ENCODE measurements at regions not wholly inside any gene's neighbourhood (a gene's known extent, or its start where the extent isn't known, plus 50 kb on each side); places are given as distances from the start of the nearest gene placed in this dataset.

GRCh38 chr9:73565833-73566465, 414.3 kb downstream of the ANXA1 start:
- H3K36me3 ChIP-seq (ENCODE audit: insufficient read depth, low read length): no peaks in the 10 kb centered on the region
- no peak overlapping the region for H3K4me2 ChIP-seq (ENCODE audit: low read depth, low read length, poor library complexity, severe bottlenecking)
- no peak overlapping the region for H2AFZ ChIP-seq (ENCODE audit: low read length)

GRCh38 chr9:73566627-73567026, 415.0 kb downstream of the ANXA1 start:
- Histone ChIP-seq H3K4me3 (ENCODE audit: low read length, poor library complexity, severe bottlenecking) (no peak overlapping the region), H2AFZ (ENCODE audit: low read length) (no peak overlapping the region), H3K4me2 (ENCODE audit: low read depth, low read length, poor library complexity, severe bottlenecking) (no peak overlapping the region), H3K9me2 (replicated peaks; ENCODE audit: low read depth, low read length) (no peaks in the 10 kb centered on the region), H3K4me1 (ENCODE audit: insufficient read depth, low read length, poor library complexity, severe bottlenecking) (peaks cover 14% of the 10 kb centered on the region), H3K9me3 (ENCODE audit: insufficient read depth, low read depth, low read length) (no peaks in the 10 kb centered on the region), H3K27me3 (ENCODE audit: insufficient read depth, low read length, poor library complexity, severe bottlenecking) (no peaks in the 10 kb centered on the region), H4K20me1 (ENCODE audit: insufficient read depth, low read length, poor library complexity, severe bottlenecking) (no peaks in the 10 kb centered on the region), H3F3A (ENCODE audit: low read depth) (no peaks in the 10 kb centered on the region), H3K79me2 (ENCODE audit: insufficient read depth, low read length) (no peaks in the 10 kb centered on the region), H3K36me3 (ENCODE audit: insufficient read depth, low read length) (no peaks in the 10 kb centered on the region), H3K9ac (ENCODE audit: low read depth, low read length, poor library complexity, severe bottlenecking) (no peak overlapping the region)
- TF ChIP-seq EZH2phosphoT487 (IDR thresholded peaks at IDR 0.05; ENCODE audit: borderline replicate concordance) (no peak), CTCF (conservative IDR thresholded peaks at IDR 0.05; ENCODE audit: low read length) (no peak)

More at GRCh38 chr9:73565833-73566465, 414.3 kb downstream of the ANXA1 start:
- no peak overlapping the region for H3K9ac ChIP-seq (ENCODE audit: low read depth, low read length, poor library complexity, severe bottlenecking)
- no peaks in the 10 kb centered on the region for H3K79me2 ChIP-seq (ENCODE audit: insufficient read depth, low read length)
- H4K20me1 ChIP-seq (ENCODE audit: insufficient read depth, low read length, poor library complexity, severe bottlenecking): no peaks in the 10 kb centered on the region
- peak; percentile 82 for TF ChIP-seq CTCF (conservative IDR thresholded peaks at IDR 0.05; ENCODE audit: low read length)
- no peak for TF ChIP-seq EZH2phosphoT487 (IDR thresholded peaks at IDR 0.05; ENCODE audit: borderline replicate concordance)
- no peaks in the 10 kb centered on the region for H3K9me3 ChIP-seq (ENCODE audit: insufficient read depth, low read depth, low read length)
- no peaks in the 10 kb centered on the region for H3K27me3 ChIP-seq (ENCODE audit: insufficient read depth, low read length, poor library complexity, severe bottlenecking)
- no peaks in the 10 kb centered on the region for H3K9me2 ChIP-seq (replicated peaks; ENCODE audit: low read depth, low read length)
- H3F3A ChIP-seq (ENCODE audit: low read depth): no peaks in the 10 kb centered on the region
- H3K4me1 ChIP-seq (ENCODE audit: insufficient read depth, low read length, poor library complexity, severe bottlenecking): peaks cover 14% of the 10 kb centered on the region
- no peak overlapping the region for H3K4me3 ChIP-seq (ENCODE audit: low read length, poor library complexity, severe bottlenecking)

- Histone ChIP-seq H3K4me2 (ENCODE audit: low read depth, low read length, poor library complexity, severe bottlenecking) (peak overlapping the region; percentile 88), H3F3A (ENCODE audit: low read depth) (peaks cover 5% of the 10 kb centered on the region; the same call in 1 of the 2 replicates), H3K4me1 (ENCODE audit: insufficient read depth, low read length, poor library complexity, severe bottlenecking) (peaks cover 35% of the 10 kb centered on the region)
Observed at GRCh38 chr9:73573235-73573634, 421.6 kb downstream of the ANXA1 start.

More at GRCh38 chr9:73573235-73573634, 421.6 kb downstream of the ANXA1 start:
- no peaks in the 10 kb centered on the region for H3K79me2 ChIP-seq (ENCODE audit: insufficient read depth, low read length)
- peak overlapping the region; percentile 81 for H2AFZ ChIP-seq (ENCODE audit: low read length)
- no peaks in the 10 kb centered on the region for H3K36me3 ChIP-seq (ENCODE audit: insufficient read depth, low read length)
- no peak for TF ChIP-seq EZH2phosphoT487 (IDR thresholded peaks at IDR 0.05; ENCODE audit: borderline replicate concordance)
- no peak for TF ChIP-seq CTCF (conservative IDR thresholded peaks at IDR 0.05; ENCODE audit: low read length)
- no peaks in the 10 kb centered on the region for H3K27me3 ChIP-seq (ENCODE audit: insufficient read depth, low read length, poor library complexity, severe bottlenecking)
- H4K20me1 ChIP-seq (ENCODE audit: insufficient read depth, low read length, poor library complexity, severe bottlenecking): no peaks in the 10 kb centered on the region
- no peaks in the 10 kb centered on the region for H3K9me2 ChIP-seq (replicated peaks; ENCODE audit: low read depth, low read length)
- H3K4me3 ChIP-seq (ENCODE audit: low read length, poor library complexity, severe bottlenecking): peak overlapping the region; percentile 66
- no peaks in the 10 kb centered on the region for H3K9me3 ChIP-seq (ENCODE audit: insufficient read depth, low read depth, low read length)
- peak overlapping the region; percentile 63 for H3K9ac ChIP-seq (ENCODE audit: low read depth, low read length, poor library complexity, severe bottlenecking)

All from Loucy (cell line).